ENCODE measurements at regions not wholly inside any gene's neighbourhood (a gene's known extent, or its start where the extent isn't known, plus 50 kb on each side); places are given as distances from the start of the nearest gene placed in this dataset.

DNA sequence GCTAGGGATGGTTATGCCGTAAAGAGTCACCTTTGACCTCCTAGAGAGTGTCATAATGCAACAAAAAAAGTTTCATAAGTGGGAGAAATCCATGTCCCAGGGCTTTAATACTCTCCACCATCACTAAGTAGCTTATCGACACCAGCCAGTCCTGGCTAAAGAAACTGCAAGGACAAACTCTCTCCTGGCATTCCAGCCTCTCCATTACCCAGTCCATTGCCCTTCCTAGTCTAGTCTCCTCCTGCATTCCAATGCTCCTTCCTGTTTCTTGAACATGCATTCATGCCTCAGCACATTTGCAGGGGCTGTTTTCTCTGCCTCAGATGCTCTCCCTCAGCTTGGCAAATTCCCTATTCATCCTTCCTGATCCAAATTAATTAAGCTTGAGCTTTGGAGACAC is 364.1 kb downstream of the BRINP1 start:
- no peak for DNase-seq (ENCODE audit: low read depth in 3 of 3)

- DNase-seq (ENCODE audit: low read depth in 3 of 3) = no peak
Observed at GRCh38 chr9:119009249-119009648, 360.0 kb downstream of the BRINP1 start.

DNA sequence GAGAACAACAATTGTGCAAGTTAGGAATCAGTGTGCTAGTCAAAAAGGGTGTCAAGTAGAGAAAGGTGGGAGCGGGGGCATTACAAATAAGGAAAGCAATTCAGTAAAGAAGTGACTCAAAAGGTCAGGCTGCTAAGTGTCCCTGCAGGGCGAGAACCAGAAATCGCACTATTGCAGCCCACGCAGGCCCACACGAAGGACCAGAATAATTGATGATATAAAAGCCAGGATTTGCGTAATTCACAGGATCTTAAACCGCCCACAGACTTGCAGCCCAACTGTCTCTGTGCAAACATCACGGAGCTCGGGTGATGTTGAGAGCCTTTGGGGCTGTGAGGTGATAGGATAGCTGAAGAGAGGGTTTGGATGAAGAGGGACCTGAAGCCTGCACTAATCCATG is 349.0 kb downstream of the BRINP1 start:
- DNase-seq (ENCODE audit: low read depth in 3 of 3) = no peak

- DNase-seq (ENCODE audit: low read depth in 3 of 3) = no peak
Observed at GRCh38 chr9:119020730-119021333, 348.4 kb downstream of the BRINP1 start.

- no peak for DNase-seq (ENCODE audit: low read depth in 3 of 3)
Observed at GRCh38 chr9:119026120-119026519, 343.1 kb downstream of the BRINP1 start.

DNA sequence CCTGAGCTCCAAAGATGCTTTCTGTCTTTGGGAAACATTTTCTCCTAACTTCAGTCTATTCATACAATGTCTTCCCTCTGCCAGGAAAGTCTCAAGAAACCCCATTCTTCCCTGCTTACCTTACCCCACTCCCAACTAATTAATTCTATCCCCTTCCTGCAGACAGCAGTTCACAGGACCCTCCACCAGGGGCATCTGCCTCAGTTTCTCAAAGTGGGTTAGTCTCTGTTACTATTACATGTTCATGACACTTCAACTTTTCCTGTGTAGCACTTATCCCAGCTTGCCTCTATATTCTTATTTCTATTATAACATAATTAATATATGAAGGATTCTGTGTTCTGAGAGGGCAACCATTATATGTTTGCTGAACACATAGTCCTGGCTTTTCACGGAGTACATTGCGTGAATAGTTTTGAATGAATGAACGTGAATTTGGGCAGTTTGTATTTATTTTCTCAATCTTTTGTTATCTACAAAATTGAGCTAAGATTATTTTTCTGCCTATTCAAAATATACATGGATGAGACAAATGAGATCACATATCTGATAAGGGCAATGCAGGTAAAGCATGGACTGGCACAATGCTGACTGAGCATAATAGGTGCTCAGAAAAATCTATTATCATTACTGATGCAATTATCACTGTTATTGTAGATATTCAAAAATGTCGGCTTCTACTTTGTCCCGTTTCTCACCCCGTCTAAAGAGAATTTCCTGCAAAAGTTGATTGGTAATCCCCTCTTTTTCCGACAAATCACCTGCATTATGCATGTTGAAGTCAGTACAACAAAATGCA is 341.1 kb downstream of the BRINP1 start:
- no peak for DNase-seq (ENCODE audit: low read depth in 3 of 3)

DNA sequence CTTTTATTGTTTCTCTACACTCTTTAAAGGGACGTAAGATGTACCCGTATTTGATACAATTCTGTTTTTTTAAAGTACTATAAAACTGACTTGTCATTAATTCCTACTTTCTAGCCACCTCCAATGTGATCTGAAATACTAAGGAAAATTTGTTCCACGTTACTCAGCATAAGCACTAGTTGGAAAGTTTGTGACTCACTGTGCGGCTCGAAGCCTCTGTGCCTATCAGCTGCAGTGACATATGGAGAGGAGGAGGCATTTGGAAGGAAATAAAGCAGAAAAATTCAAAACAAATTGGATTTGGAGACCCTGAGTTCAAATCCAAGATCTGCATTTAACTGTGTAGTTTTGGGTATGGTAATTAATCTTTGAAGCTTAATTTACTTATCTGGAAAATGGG is 339.3 kb downstream of the BRINP1 start:
- DNase-seq (ENCODE audit: low read depth in 3 of 3) = no peak

DNA sequence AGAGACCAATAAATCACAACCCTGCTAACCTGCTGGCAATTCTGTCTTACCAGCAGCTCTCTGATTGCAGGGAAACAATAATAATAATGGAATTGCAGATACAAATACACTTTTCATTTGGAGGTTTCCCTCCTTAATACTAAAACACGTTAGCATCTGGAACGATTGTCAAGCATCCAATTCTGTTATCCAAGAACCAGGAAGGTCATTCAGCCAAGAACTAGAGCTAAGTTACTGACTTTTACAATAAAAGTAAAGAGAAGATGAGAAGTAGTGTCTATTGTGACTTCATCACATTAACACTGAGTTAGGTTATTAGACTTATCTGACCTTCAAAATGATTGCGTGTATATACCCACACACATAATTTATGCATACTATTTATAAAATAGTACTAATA is 335.6 kb downstream of the BRINP1 start:
- DNase-seq (ENCODE audit: low read depth in 3 of 3) = no peak

DNA sequence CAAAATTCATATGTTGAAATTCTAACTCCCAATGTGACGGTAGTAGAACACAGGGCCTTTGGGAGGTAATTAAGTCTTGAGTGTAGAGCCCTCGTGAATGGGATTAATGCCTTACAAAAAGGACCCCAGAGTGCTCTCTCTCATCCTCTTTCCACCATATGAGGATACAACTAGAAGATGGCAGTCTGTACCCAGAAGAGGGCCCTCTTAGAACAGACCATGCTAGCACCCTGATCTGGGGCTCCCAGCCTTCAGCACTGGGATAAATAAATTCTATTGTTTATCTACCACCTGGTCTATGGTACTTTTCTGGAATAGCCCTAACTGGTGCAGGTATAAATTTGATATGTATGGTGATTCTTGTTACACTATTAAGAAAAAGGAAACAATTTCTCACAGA is 332.3 kb downstream of the BRINP1 start:
- DNase-seq (ENCODE audit: low read depth in 3 of 3) = no peak

GRCh38 chr9:119043996-119044395 is 325.2 kb downstream of the BRINP1 start:
- no peak for DNase-seq (ENCODE audit: low read depth in 3 of 3)

DNA sequence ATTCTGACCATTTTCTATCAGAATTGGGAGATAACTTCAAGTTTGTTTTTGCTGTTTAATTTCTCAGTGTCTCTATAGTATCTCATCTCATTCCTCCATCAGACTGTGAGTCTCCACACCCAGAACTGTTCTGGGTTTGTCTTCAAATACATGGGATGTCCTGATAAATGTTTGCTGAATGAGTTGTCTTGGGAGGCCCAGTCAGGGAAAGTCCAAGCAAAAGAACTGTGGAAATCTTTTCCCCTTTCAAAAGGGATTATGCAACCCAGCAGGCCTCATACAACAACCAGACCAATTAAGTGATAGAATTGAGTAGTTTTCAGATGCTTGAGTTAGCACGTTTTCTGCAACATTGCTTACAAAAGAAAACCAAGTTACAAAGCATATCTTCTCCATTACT is 324.4 kb downstream of the BRINP1 start:
- no peak for DNase-seq (ENCODE audit: low read depth in 3 of 3)

- no peak for DNase-seq (ENCODE audit: low read depth in 3 of 3)
Observed at GRCh38 chr9:119047513-119048307, 321.5 kb downstream of the BRINP1 start.

DNA sequence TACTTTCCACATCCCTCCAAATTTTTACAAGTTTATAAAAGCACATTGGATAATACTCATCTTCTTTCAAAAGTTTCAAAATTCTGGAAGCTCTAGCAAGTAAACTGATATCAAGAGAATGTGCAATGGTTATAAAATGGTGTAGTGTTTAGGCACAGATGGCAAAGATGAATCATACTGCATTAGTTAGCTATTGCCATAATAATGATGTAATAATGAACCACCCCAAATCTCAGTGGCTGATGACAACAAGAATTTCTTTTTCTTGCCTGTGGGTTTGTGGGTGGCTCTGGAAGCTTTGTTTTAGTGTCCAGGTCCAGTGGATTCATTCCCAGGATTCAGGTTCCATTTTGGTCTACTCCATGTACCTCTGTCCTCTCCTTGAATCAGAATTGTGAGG is 319.0 kb downstream of the BRINP1 start:
- DNase-seq (ENCODE audit: low read depth in 3 of 3) = no peak

DNA sequence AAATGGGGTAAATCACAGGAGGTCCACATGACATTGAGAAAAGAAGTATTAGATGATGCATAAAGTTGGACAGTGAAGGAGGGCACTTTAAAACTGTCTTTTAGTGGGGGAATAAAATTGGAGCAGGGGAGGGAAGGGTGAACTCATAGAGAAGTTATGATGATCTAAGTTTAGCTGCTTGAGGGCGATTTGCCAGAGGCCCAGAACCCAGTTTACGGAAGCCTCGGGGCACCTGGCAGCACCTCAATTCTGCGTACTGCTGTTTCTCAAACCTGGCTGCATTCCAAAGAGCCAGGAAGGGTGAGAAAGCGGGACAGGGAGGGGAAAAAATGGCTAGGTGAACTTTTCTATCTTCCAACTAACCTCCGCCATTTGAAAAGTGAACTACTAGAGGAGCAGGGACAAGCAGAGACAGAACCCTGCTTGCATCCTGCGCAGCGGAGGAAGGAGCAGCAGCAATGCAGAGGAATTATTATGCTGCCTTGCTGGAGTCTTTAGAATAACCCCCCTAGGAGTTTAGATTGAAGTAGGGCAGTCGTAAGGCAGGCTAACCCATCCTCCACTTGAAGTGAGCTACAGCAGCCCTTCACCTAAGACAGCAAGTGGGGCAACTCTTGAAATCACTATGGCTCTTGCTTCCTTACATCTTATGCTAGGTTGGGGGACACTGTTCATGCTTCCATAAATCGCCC is 316.8 kb downstream of the BRINP1 start:
- DNase-seq (ENCODE audit: low read depth in 3 of 3) = no peak

DNA sequence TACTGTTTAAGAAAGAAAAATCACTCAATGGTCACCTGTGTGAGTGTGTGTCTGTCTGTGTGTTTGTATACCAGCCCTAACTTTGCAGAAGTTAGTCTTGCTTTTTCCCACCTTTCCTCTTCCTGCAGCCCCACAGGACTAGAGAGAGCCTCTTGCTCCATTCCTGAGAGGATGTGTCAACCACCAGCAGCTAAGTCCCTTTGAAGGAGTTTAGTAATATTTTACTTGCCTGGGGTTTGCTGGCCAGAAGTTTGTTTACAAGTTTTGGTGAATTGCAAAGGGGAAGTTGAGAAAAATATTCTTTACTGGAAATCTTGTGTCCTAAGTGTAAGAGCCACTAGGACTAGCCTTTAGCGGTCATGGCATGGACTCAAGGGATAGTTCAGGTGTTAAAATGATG is 316.2 kb downstream of the BRINP1 start:
- DNase-seq (ENCODE audit: low read depth in 3 of 3) = no peak

- DNase-seq (ENCODE audit: low read depth in 3 of 3) = no peak
Observed at GRCh38 chr9:119060629-119061385, 308.4 kb downstream of the BRINP1 start.

- no peak for DNase-seq (ENCODE audit: low read depth in 3 of 3)
Observed at GRCh38 chr9:119071636-119072035, 297.6 kb downstream of the BRINP1 start.

DNA sequence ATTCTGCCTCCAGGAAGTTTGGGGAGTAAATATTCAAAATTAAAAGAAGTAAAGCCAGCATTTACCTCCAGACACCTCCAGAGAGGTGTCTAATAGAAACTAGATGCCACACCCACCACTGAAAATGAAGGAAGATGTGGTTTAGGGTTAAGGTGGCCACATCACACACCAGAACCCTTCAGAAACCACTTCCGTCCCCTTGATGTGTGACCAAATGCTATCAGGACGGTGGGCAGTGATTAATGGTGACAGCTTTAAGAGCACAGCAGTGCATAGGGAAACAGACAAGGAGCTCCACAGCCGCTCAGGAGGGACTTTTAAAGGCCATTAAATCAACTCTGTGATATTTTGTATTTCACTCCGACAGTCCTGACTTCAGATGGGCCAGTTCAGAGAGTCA is 295.2 kb downstream of the BRINP1 start:
- DNase-seq (ENCODE audit: low read depth in 3 of 3) = no peak

GRCh38 chr9:119078015-119078414 is 291.2 kb downstream of the BRINP1 start:
- no peak for DNase-seq (ENCODE audit: low read depth in 3 of 3)

GRCh38 chr9:119083673-119084072 is 285.6 kb downstream of the BRINP1 start:
- DNase-seq (ENCODE audit: low read depth in 3 of 3) = no peak

DNA sequence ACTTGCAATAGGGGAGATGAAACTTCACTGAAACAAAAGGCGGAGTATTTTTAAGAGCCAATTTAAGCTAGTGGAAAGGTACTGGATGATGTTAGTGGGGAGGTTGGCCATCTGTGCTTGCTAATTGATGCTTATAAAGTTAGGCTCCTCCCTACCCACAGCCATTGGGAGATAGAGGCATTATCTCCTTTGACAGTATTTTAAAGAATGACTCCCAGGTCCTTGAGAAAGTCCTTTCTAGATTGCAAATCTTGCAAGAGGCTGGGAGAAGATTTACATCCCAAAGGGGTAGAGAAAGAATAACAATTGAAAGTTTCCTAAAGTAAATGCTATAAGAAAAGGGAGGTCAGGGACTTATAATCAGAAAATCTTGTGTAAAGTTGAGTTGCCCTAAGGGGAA is 282.6 kb downstream of the BRINP1 start:
- no peak for DNase-seq (ENCODE audit: low read depth in 3 of 3)
